Ovary (tissue), 7 donors: ENCODE measurements at regions not wholly inside any gene's neighbourhood (a gene's known extent, or its start where the extent isn't known, plus 50 kb on each side); places are given as distances from the start of the nearest gene placed in this dataset.

Source experiments
- DNase-seq, 5 donors: peaks; one replicate each; pipeline ENCODE4 v3.0.0-alpha.2; 2019 to 2020
- H3K27ac ChIP-seq, 2 donors: fragments of 200-600 bp; one replicate each; pipeline versions ENCODE4 v1.5.1 to v1.8.0; 2019 to 2022
- H3K27me3 ChIP-seq: fragments of 200-600 bp; one replicate; pipeline ENCODE4 v1.8.0; 2022
- H3K36me3 ChIP-seq: fragments of 200-600 bp; sonication (generic); one replicate; pipeline ENCODE4 v1.5.1; 2019
- H3K4me1 ChIP-seq: one replicate; pipeline ENCODE4 v1.8.1; 2013; ENCODE audit warnings: mild to moderate bottlenecking, moderate library complexity; ENCODE audit not compliant: insufficient read depth
- H3K4me3 ChIP-seq: fragments of 200-600 bp; sonication (generic); one replicate; pipeline ENCODE4 v1.5.1; 2017
- H3K9me3 ChIP-seq, 2 donors: fragments of 200-600 bp in 1 of 2; sonication (generic) in 1 of 2; one replicate each; pipeline versions ENCODE4 v1.5.1 to v1.8.1; 2013 to 2019; ENCODE audit warnings: mild to moderate bottlenecking in 1 of 2, moderate library complexity in 1 of 2
- EP300 ChIP-seq: sonication (generic); formaldehyde crosslinking; IDR thresholded peaks from one replicate; pipeline ENCODE4 v1.6.1; 2017; ENCODE audit warnings: antibody characterized with exemption
- POLR2A ChIP-seq: fragments of 450-650 bp; IDR thresholded peaks from one replicate; pipeline ENCODE4 v1.6.1; 2017; ENCODE audit warnings: antibody characterized with exemption, mild to moderate bottlenecking, moderate library complexity
- WGBS, 3 donors: extraction: QIAGEN DNeasy Blood & Tissue Kit in 1 of 3; methylation state at CpG; one replicate each; pipeline versions ENCODE4 v1.1.5 to v1.1.7; 2013 to 2017; 5-methylcytosine and 5-hydroxymethylcytosine counted together
- intact Hi-C, 4 donors: fragments of 100-400 bp; cut with DNase I; formaldehyde crosslinking; loops; one replicate each; pipeline versions ENCODE4 v1.11.0 to v1.15.1; 2022 to 2023
- TF ChIP-seq, protein P1 (sequence below), 3 donors: fragments of 450-650 bp in 2 of 3; fragments of 200-600 bp in 1 of 3; IDR thresholded peaks; one replicate each; pipeline versions ENCODE4 v1.5.1 to v1.8.0; 2016 to 2022; ENCODE audit warnings: antibody characterized with exemption in 3 of 3, mild to moderate bottlenecking in 1 of 3
- donor health status: DM: no; HTN: no; CAD: no; lungs with moderate emphysema.
- donor health status: DM: no; HTN: no; CAD: no.
- donor health status: Bipolar disorder and iron deficiency.
- donor health status: DM: no; HTN: no; CAD: no.
- donor health status: DM: yes; HTN: yes; CAD: no.

DNA sequence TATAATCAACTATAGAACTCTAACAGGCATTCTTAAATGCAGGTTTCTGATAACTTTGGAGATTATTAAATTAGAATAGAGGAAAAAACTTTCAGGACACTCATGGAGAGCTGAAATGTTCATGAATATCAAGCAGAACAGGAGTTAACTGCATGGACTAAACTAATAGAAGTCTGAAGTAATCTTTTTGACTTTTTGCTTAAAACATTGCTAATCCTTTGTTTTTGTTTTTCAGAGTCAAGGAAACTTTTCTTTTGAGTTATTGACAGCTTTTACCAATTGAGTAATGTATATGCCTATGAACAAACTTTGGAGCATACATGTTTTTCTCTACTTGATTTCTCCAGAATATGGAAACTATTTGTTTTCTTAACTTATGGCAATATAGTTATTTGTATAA, 112.5 kb downstream of the EIF4E start:
- TF ChIP-seq, protein P1, sequence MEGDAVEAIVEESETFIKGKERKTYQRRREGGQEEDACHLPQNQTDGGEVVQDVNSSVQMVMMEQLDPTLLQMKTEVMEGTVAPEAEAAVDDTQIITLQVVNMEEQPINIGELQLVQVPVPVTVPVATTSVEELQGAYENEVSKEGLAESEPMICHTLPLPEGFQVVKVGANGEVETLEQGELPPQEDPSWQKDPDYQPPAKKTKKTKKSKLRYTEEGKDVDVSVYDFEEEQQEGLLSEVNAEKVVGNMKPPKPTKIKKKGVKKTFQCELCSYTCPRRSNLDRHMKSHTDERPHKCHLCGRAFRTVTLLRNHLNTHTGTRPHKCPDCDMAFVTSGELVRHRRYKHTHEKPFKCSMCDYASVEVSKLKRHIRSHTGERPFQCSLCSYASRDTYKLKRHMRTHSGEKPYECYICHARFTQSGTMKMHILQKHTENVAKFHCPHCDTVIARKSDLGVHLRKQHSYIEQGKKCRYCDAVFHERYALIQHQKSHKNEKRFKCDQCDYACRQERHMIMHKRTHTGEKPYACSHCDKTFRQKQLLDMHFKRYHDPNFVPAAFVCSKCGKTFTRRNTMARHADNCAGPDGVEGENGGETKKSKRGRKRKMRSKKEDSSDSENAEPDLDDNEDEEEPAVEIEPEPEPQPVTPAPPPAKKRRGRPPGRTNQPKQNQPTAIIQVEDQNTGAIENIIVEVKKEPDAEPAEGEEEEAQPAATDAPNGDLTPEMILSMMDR (IDR thresholded peaks at IDR 0.05), result no peak
- no peak for TF ChIP-seq EP300
- TF ChIP-seq POLR2A, result no peak
- H3K4me1 ChIP-seq, result no peaks in the 10 kb centered on the region
- intact Hi-C loops, result no loop called here

DNA sequence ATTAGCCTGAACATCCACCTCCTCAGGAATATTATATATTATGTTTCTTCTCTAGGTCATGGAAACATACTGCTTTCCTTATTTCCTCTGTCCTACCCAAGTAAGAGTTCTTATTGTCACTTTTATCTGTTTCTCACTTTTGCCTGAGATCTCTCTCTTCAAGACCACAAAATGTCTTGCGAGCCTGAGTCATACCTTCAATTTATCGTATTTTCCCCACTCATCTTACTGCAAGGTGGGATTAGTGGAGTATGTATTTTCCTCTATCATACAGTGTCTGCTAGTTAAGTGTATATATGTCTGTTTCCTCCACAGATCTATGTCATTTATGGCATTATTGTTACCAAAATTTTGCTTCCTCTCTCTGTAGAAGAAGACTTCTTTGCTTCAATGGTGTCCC, 124.5 kb downstream of the EIF4E start:
- TF ChIP-seq POLR2A, result no peak
- no peaks in the 10 kb centered on the region for H3K9me3 ChIP-seq
- no peaks in the 10 kb centered on the region for H3K27me3 ChIP-seq
- WGBS, 3 donors, result 98 to 99% (median 98%) methylated on average over 2 of the region's 2 CpGs
- no peaks in the 10 kb centered on the region for H3K36me3 ChIP-seq
- intact Hi-C loops, result no loop called here
- no peak overlapping the region for H3K27ac ChIP-seq
- no peak for DNase-seq
- H3K4me1 ChIP-seq, result no peaks in the 10 kb centered on the region
- no peak overlapping the region for H3K4me3 ChIP-seq

More for the DNA sequence above, 112.5 kb downstream of the EIF4E start:
- H3K27ac ChIP-seq, result no peak overlapping the region
- no peaks in the 10 kb centered on the region for H3K36me3 ChIP-seq
- no peaks in the 10 kb centered on the region for H3K9me3 ChIP-seq
- DNase-seq, result no peak
- no peak overlapping the region for H3K4me3 ChIP-seq
- no peaks in the 10 kb centered on the region for H3K27me3 ChIP-seq

DNA sequence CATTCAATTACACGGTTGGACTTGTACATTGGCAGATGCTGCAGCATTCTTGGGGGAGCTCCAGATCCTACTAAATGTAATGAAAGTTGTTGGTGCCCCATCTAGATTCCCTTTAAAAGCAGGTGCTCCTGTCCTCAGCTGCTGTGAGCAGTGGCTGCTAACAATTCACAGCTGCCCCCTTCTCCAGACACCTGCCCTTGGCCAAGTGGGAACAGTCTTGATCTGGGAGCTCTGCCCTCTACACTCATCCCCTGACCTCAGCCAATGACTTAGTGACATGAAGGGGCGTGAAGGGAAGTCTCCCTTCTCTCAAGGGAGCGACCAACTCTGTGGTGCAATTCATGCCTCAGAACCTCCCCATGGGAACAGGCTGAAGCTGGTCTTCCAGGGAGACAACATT, 125.7 kb downstream of the EIF4E start:
- no peaks in the 10 kb centered on the region for H3K9me3 ChIP-seq
- H3K4me1 ChIP-seq, result no peaks in the 10 kb centered on the region
- no peak overlapping the region for H3K27ac ChIP-seq
- TF ChIP-seq POLR2A (no peak), EP300 (no peak)
- TF ChIP-seq, protein P1 (IDR thresholded peaks at IDR 0.05), result no peak
- H3K4me3 ChIP-seq, result no peak overlapping the region
- WGBS, 3 donors, result 72 to 80% (median 73%) methylated on average over 3 of the region's 3 CpGs
- no peak for DNase-seq
- intact Hi-C loops, result no loop called here
- H3K27me3 ChIP-seq, result no peaks in the 10 kb centered on the region
- H3K36me3 ChIP-seq, result no peaks in the 10 kb centered on the region

DNA sequence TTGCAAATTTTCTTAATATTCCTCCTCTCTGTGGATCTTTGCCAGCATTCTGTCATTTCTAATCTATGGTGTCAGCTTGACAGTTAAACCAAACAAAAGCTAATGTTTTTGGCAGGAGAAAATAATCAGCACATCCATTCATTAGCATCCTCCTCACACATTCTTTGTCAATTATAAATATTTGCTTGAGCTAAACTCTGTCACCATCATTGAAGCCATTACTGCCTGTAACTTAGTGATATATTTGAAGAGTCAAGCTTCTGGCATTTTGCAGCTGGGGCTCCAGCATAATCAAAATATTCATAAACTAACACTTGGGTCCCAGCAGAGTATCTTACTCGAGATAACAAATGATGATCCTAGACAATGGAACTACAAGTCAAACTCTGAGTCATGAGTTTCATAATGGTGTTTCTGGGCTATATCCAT, 126.1 kb downstream of the EIF4E start:
- H3K36me3 ChIP-seq, result no peaks in the 10 kb centered on the region
- 38 to 42% (median 40%) methylated on average over 1 of the region's 1 CpG for WGBS, 3 donors
- H3K9me3 ChIP-seq, result no peaks in the 10 kb centered on the region
- DNase-seq, result no peak
- TF ChIP-seq, protein P1 (IDR thresholded peaks at IDR 0.05), result no peak
- no peak for TF ChIP-seq EP300
- no peak for TF ChIP-seq POLR2A
- H3K4me1 ChIP-seq, result no peaks in the 10 kb centered on the region
- H3K4me3 ChIP-seq, result no peak overlapping the region
- intact Hi-C loops, result no loop called here
- no peak overlapping the region for H3K27ac ChIP-seq
- no peaks in the 10 kb centered on the region for H3K27me3 ChIP-seq

DNA sequence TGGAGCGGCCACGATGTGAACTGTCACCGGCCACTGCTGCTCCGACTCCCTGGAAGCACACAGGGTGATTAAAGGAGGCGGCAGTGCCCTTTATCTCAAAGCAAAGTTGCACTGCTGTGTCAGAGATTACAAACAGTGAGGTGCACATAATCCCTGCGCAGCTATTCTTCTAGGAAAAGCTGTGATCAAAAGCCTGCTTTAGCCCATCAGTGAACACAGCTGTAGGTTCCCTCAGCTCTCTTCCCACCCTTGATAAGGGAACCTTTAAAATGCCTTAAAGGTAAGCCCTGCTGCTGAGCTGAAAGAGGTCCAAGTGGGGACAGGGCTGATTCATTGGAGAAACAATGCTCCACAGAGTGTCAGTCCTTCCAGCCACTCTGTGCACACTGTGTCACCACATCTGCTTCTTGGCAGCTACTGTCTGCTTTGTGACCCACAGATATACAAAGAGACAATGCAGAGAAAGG, 127.6 kb downstream of the EIF4E start:
- DNase-seq, result no peak
- Histone ChIP-seq H3K27me3 (no peaks in the 10 kb centered on the region), H3K9me3 (no peaks in the 10 kb centered on the region), H3K27ac (no peak overlapping the region), H3K36me3 (no peaks in the 10 kb centered on the region), H3K4me3 (no peak overlapping the region), H3K4me1 (no peaks in the 10 kb centered on the region)
- intact Hi-C loops, result no loop called here
- 83 to 88% (median 84%) methylated on average over 6 of the region's 6 CpGs for WGBS, 3 donors
- TF ChIP-seq POLR2A, result no peak
- TF ChIP-seq EP300, result no peak
